Esophagus squamous epithelium (tissue), 4 donors: ENCODE measurements at regions not wholly inside any gene's neighbourhood (a gene's known extent, or its start where the extent isn't known, plus 50 kb on each side); places are given as distances from the start of the nearest gene placed in this dataset.

ENCODE experiments used
- CTCF ChIP-seq, 6 experiments: fragments of 450-650 bp in 4 of 6; fragments of 200-600 bp in 2 of 6; sonication (generic) in 2 of 6; IDR thresholded peaks; one replicate each; pipeline ENCODE4 v1.5.1; 2016 to 2019; ENCODE audit warnings: antibody characterized with exemption in 6 of 6, mild to moderate bottlenecking in 4 of 6, moderate library complexity in 4 of 6
- POLR2A ChIP-seq, 4 donors: fragments of 450-650 bp; IDR thresholded peaks; one replicate each; pipeline ENCODE4 v1.6.1; 2017; ENCODE audit warnings: antibody characterized with exemption in 4 of 4, mild to moderate bottlenecking in 4 of 4, moderate library complexity in 3 of 4

- TF ChIP-seq CTCF (IDR thresholded peaks at IDR 0.05) (no peak), POLR2A (IDR thresholded peaks at IDR 0.05) (no peak)
Measured at GRCh38 chr1:193694741-193695140, 508.3 kb upstream of the B3GALT2 start.
